ENCODE measurements at regions not wholly inside any gene's neighbourhood (a gene's known extent, or its start where the extent isn't known, plus 50 kb on each side); places are given as distances from the start of the nearest gene placed in this dataset.

GRCh38 chr2:116645155-116645554 is 1169.3 kb upstream of the DDX18 start:
- DNase-seq (ENCODE audit: low read depth in 2 of 2): no peak
- no peak overlapping the region for H3K4me3 ChIP-seq (replicated peaks in 1 of 2; ENCODE audit: low read depth in 2 of 2, low read length in 2 of 2)
- TF ChIP-seq, protein P1, sequence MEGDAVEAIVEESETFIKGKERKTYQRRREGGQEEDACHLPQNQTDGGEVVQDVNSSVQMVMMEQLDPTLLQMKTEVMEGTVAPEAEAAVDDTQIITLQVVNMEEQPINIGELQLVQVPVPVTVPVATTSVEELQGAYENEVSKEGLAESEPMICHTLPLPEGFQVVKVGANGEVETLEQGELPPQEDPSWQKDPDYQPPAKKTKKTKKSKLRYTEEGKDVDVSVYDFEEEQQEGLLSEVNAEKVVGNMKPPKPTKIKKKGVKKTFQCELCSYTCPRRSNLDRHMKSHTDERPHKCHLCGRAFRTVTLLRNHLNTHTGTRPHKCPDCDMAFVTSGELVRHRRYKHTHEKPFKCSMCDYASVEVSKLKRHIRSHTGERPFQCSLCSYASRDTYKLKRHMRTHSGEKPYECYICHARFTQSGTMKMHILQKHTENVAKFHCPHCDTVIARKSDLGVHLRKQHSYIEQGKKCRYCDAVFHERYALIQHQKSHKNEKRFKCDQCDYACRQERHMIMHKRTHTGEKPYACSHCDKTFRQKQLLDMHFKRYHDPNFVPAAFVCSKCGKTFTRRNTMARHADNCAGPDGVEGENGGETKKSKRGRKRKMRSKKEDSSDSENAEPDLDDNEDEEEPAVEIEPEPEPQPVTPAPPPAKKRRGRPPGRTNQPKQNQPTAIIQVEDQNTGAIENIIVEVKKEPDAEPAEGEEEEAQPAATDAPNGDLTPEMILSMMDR (IDR thresholded peaks at IDR 0.05; ENCODE audit: low read depth, low read length): no peak

- TF ChIP-seq, protein P1 (IDR thresholded peaks at IDR 0.05; ENCODE audit: low read depth, low read length): no peak
Observed at GRCh38 chr2:116668691-116669090, 1145.8 kb upstream of the DDX18 start.

DNA sequence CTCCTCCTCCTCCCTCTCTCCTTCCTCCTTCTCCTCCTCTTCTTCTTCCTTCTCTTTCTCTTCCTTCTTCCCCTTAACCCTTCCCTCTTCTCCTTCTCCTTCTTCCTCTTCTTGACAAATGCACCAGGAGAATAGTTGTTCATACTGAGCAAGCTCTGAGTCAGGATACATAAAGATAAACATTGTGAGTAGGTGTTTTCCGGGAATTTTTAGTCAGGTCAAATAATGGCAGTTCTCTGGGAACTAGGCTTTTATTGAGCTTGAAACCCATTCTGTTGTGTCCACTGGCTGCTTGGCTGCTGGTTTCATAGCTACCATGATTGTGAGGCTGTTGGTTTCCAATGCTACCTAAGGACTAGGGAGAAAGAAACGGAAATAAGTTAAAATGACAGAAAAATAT is 1144.7 kb upstream of the DDX18 start:
- no peak for DNase-seq (ENCODE audit: low read depth in 2 of 2)
- TF ChIP-seq, protein P1 (IDR thresholded peaks at IDR 0.05; ENCODE audit: low read depth, low read length): no peak
- H3K4me3 ChIP-seq (replicated peaks in 1 of 2; ENCODE audit: low read depth in 2 of 2, low read length in 2 of 2): no peak overlapping the region

More at GRCh38 chr2:116668691-116669090, 1145.8 kb upstream of the DDX18 start:
- no peak overlapping the region for H3K4me3 ChIP-seq (replicated peaks in 1 of 2; ENCODE audit: low read depth in 2 of 2, low read length in 2 of 2)
- DNase-seq (ENCODE audit: low read depth in 2 of 2): no peak

- no peak for DNase-seq (ENCODE audit: low read depth in 2 of 2)
- TF ChIP-seq, protein P1 (IDR thresholded peaks at IDR 0.05; ENCODE audit: low read depth, low read length): no peak
- no peak overlapping the region for H3K4me3 ChIP-seq (replicated peaks in 1 of 2; ENCODE audit: low read depth in 2 of 2, low read length in 2 of 2)
Observed at GRCh38 chr2:116674188-116674587, 1140.3 kb upstream of the DDX18 start.

GRCh38 chr2:116676776-116677175 is 1137.7 kb upstream of the DDX18 start:
- H3K4me3 ChIP-seq (replicated peaks in 1 of 2; ENCODE audit: low read depth in 2 of 2, low read length in 2 of 2): no peak overlapping the region
- TF ChIP-seq, protein P1 (IDR thresholded peaks at IDR 0.05; ENCODE audit: low read depth, low read length): no peak
- no peak for DNase-seq (ENCODE audit: low read depth in 2 of 2)

DNA sequence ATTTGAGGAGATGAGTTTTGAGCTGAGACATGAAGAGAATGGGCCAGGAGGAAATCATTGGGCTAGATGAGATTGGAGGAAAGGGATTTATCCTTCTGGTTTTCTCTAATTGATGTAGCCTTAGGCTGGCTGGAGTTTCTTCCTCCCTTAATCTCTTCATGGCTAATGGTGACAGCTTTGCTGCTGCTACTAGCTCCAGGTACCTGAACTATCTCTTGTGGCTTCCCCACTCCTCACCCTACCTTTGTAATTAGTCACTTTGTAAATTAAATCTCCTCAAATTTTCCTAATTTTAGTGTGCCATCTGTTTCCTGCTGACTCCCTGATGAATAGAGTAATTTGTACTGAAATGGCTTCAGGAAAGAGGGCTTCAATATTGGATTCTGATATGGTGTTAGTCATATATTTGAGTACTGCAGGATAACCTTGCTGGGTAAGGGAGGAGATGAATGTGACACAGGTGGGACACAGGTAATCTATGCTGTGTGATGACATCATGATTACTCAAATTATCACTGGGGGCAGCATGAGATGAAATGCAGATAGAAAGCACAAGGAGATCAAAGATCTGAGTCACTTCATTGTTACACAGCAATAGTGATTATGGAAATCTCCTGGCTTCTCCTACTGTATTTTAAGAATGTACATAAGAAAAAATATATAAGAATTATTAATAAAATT is 1134.1 kb upstream of the DDX18 start:
- TF ChIP-seq, protein P1 (IDR thresholded peaks at IDR 0.05; ENCODE audit: low read depth, low read length): no peak
- no peak overlapping the region for H3K4me3 ChIP-seq (replicated peaks in 1 of 2; ENCODE audit: low read depth in 2 of 2, low read length in 2 of 2)
- DNase-seq (ENCODE audit: low read depth in 2 of 2): no peak

DNA sequence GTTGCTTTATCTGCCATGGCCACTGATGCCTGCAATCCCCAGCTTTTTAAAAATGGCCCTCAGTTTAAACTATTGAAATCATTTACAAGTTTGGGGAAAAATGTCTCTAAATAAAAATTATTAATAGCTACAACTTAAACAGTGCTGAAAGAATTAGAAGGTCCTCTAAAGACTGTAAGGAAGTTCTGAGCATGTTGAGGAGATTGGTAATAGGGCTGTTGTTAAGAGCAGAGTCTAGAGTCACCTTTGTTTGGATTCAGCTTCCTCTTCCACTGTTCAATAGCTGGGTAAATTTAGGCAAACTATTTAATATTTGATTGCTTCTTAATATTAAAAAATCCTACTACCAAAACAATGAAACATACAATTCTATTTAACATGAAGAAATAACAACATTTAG is 1127.1 kb upstream of the DDX18 start:
- DNase-seq (ENCODE audit: low read depth in 2 of 2): no peak
- no peak overlapping the region for H3K4me3 ChIP-seq (replicated peaks in 1 of 2; ENCODE audit: low read depth in 2 of 2, low read length in 2 of 2)
- TF ChIP-seq, protein P1 (IDR thresholded peaks at IDR 0.05; ENCODE audit: low read depth, low read length): no peak

All from cardiac fibroblast (primary cell).